ENCODE measurements at regions not wholly inside any gene's neighbourhood (a gene's known extent, or its start where the extent isn't known, plus 50 kb on each side); places are given as distances from the start of the nearest gene placed in this dataset.

- Mint-ChIP-seq H3K4me3 (no peak overlapping the region), H3K9me3 (ENCODE audit: low read depth) (peaks cover 16% of the 10 kb centered on the region), H3K4me1 (no peaks in the 10 kb centered on the region), H3K27ac (no peak overlapping the region), H3K36me3 (no peaks in the 10 kb centered on the region), H3K27me3 (no peaks in the 10 kb centered on the region)
- DNase-seq = no peak
- CTCF ChIA-PET = no interaction called here
- no peak for ATAC-seq
These were observed 1040.2 kb upstream of the SORCS1 start for GRCh38 chr10:108204528-108205305.

- DNase-seq (no peak), ATAC-seq (no peak)
- no peak overlapping the region for H3K4me3 Mint-ChIP-seq
- H3K9me3 Mint-ChIP-seq (ENCODE audit: low read depth) = peaks cover 16% of the 10 kb centered on the region
- no peaks in the 10 kb centered on the region for H3K4me1 Mint-ChIP-seq
- H3K27ac Mint-ChIP-seq = no peak overlapping the region
- no peaks in the 10 kb centered on the region for H3K27me3 Mint-ChIP-seq
- no peaks in the 10 kb centered on the region for H3K36me3 Mint-ChIP-seq
- CTCF ChIA-PET = no interaction called here
These were observed 1039.5 kb upstream of the SORCS1 start for GRCh38 chr10:108203905-108204527.

- Mint-ChIP-seq H3K4me3 (no peak overlapping the region), H3K36me3 (no peaks in the 10 kb centered on the region), H3K9me3 (ENCODE audit: low read depth) (peaks cover 22% of the 10 kb centered on the region), H3K27ac (no peak overlapping the region), H3K4me1 (no peaks in the 10 kb centered on the region), H3K27me3 (no peaks in the 10 kb centered on the region)
- ATAC-seq (no peak), DNase-seq (no peak)
- CTCF ChIA-PET = no interaction called here
These were observed 1023.0 kb upstream of the SORCS1 start for GRCh38 chr10:108187408-108188012.

GRCh38 chr10:108184114-108184513, 1019.6 kb upstream of the SORCS1 start:
- Mint-ChIP-seq H3K4me3 (no peak overlapping the region), H3K36me3 (no peaks in the 10 kb centered on the region)

GRCh38 chr10:108180878-108181277, 1016.4 kb upstream of the SORCS1 start:
- ATAC-seq (no peak), DNase-seq (no peak)
- H3K36me3 Mint-ChIP-seq = no peaks in the 10 kb centered on the region
- CTCF ChIA-PET = no interaction called here
- H3K27ac Mint-ChIP-seq = no peak overlapping the region
- H3K4me3 Mint-ChIP-seq = no peak overlapping the region
- no peaks in the 10 kb centered on the region for H3K27me3 Mint-ChIP-seq
- peaks cover 18% of the 10 kb centered on the region for H3K9me3 Mint-ChIP-seq (ENCODE audit: low read depth)
- no peaks in the 10 kb centered on the region for H3K4me1 Mint-ChIP-seq

More at GRCh38 chr10:108184114-108184513, 1019.6 kb upstream of the SORCS1 start:
- DNase-seq (no peak), ATAC-seq (no peak)
- H3K9me3 Mint-ChIP-seq (ENCODE audit: low read depth) = peaks cover 26% of the 10 kb centered on the region
- no peaks in the 10 kb centered on the region for H3K27me3 Mint-ChIP-seq
- H3K4me1 Mint-ChIP-seq = no peaks in the 10 kb centered on the region
- CTCF ChIA-PET = no interaction called here
- no peak overlapping the region for H3K27ac Mint-ChIP-seq

GRCh38 chr10:108169846-108170245, 1005.3 kb upstream of the SORCS1 start:
- H3K36me3 Mint-ChIP-seq = no peaks in the 10 kb centered on the region

GRCh38 chr10:108167766-108168165, 1003.3 kb upstream of the SORCS1 start:
- Mint-ChIP-seq H3K4me3 (no peak overlapping the region), H3K27ac (no peak overlapping the region), H3K27me3 (no peaks in the 10 kb centered on the region), H3K36me3 (no peaks in the 10 kb centered on the region), H3K4me1 (no peaks in the 10 kb centered on the region), H3K9me3 (ENCODE audit: low read depth) (peaks cover 12% of the 10 kb centered on the region)
- CTCF ChIA-PET = no interaction called here
- ATAC-seq = no peak
- no peak for DNase-seq

More at GRCh38 chr10:108169846-108170245, 1005.3 kb upstream of the SORCS1 start:
- no peaks in the 10 kb centered on the region for H3K27me3 Mint-ChIP-seq
- no peak overlapping the region for H3K4me3 Mint-ChIP-seq
- no peaks in the 10 kb centered on the region for H3K4me1 Mint-ChIP-seq
- H3K9me3 Mint-ChIP-seq (ENCODE audit: low read depth) = peaks cover 10% of the 10 kb centered on the region
- H3K27ac Mint-ChIP-seq = no peak overlapping the region
- DNase-seq (no peak), ATAC-seq (no peak)
- CTCF ChIA-PET = no interaction called here

- no peaks in the 10 kb centered on the region for H3K36me3 Mint-ChIP-seq
- CTCF ChIA-PET = no interaction called here
These were observed 1001.9 kb upstream of the SORCS1 start for GRCh38 chr10:108166401-108166800.

GRCh38 chr10:108147346-108147745, 982.8 kb upstream of the SORCS1 start:
- Mint-ChIP-seq H3K4me1 (no peaks in the 10 kb centered on the region), H3K9me3 (ENCODE audit: low read depth) (peaks cover 13% of the 10 kb centered on the region), H3K4me3 (no peak overlapping the region), H3K36me3 (no peaks in the 10 kb centered on the region), H3K27ac (no peak overlapping the region), H3K27me3 (no peaks in the 10 kb centered on the region)
- ATAC-seq = no peak
- CTCF ChIA-PET = no interaction called here
- no peak for DNase-seq

More at GRCh38 chr10:108166401-108166800, 1001.9 kb upstream of the SORCS1 start:
- Mint-ChIP-seq H3K27ac (no peak overlapping the region), H3K4me3 (no peak overlapping the region), H3K27me3 (no peaks in the 10 kb centered on the region), H3K9me3 (ENCODE audit: low read depth) (peaks cover 10% of the 10 kb centered on the region), H3K4me1 (no peaks in the 10 kb centered on the region)
- ATAC-seq (no peak), DNase-seq (no peak)

GRCh38 chr10:108141064-108141463, 976.6 kb upstream of the SORCS1 start:
- Mint-ChIP-seq H3K9me3 (ENCODE audit: low read depth) (peaks cover 14% of the 10 kb centered on the region), H3K4me3 (no peak overlapping the region)
- CTCF ChIA-PET = no interaction called here

GRCh38 chr10:108132303-108132702, 967.8 kb upstream of the SORCS1 start:
- CTCF ChIA-PET = no interaction called here
- Mint-ChIP-seq H3K36me3 (no peaks in the 10 kb centered on the region), H3K9me3 (ENCODE audit: low read depth) (peaks cover 5% of the 10 kb centered on the region), H3K27ac (no peak overlapping the region), H3K4me1 (no peaks in the 10 kb centered on the region), H3K27me3 (no peaks in the 10 kb centered on the region), H3K4me3 (no peak overlapping the region)
- ATAC-seq = no peak
- no peak for DNase-seq

More at GRCh38 chr10:108141064-108141463, 976.6 kb upstream of the SORCS1 start:
- no peak for DNase-seq
- H3K36me3 Mint-ChIP-seq = no peaks in the 10 kb centered on the region
- no peak overlapping the region for H3K27ac Mint-ChIP-seq
- no peaks in the 10 kb centered on the region for H3K27me3 Mint-ChIP-seq
- ATAC-seq = no peak
- no peaks in the 10 kb centered on the region for H3K4me1 Mint-ChIP-seq

- no peak overlapping the region for H3K27ac Mint-ChIP-seq
- CTCF ChIA-PET = no interaction called here
- H3K9me3 Mint-ChIP-seq (ENCODE audit: low read depth) = peaks cover 5% of the 10 kb centered on the region
- no peak for DNase-seq
- H3K36me3 Mint-ChIP-seq = no peaks in the 10 kb centered on the region
- H3K4me1 Mint-ChIP-seq = no peaks in the 10 kb centered on the region
- H3K4me3 Mint-ChIP-seq = no peak overlapping the region
- ATAC-seq = no peak
- H3K27me3 Mint-ChIP-seq = no peaks in the 10 kb centered on the region
These were observed 966.1 kb upstream of the SORCS1 start for GRCh38 chr10:108130575-108130974.

- Mint-ChIP-seq H3K4me3 (no peak overlapping the region), H3K27me3 (no peaks in the 10 kb centered on the region), H3K4me1 (no peaks in the 10 kb centered on the region), H3K27ac (no peak overlapping the region), H3K9me3 (ENCODE audit: low read depth) (peaks cover 7% of the 10 kb centered on the region), H3K36me3 (no peaks in the 10 kb centered on the region)
- CTCF ChIA-PET = no interaction called here
- ATAC-seq (no peak), DNase-seq (no peak)
These were observed 947.7 kb upstream of the SORCS1 start for GRCh38 chr10:108112218-108112617.

GRCh38 chr10:108104551-108105156, 940.1 kb upstream of the SORCS1 start:
- DNase-seq (no peak), ATAC-seq (no peak)
- Mint-ChIP-seq H3K36me3 (no peaks in the 10 kb centered on the region), H3K4me1 (no peaks in the 10 kb centered on the region), H3K9me3 (ENCODE audit: low read depth) (peaks cover 6% of the 10 kb centered on the region), H3K4me3 (no peak overlapping the region), H3K27me3 (no peaks in the 10 kb centered on the region), H3K27ac (no peak overlapping the region)
- CTCF ChIA-PET = no interaction called here

All from activated CD8-positive, alpha-beta memory T cell treated with anti-CD3 and anti-CD28 coated beads, Interleukin-2, amount 10 ng/mL, durations not matched to agents 7 days and 5 days (primary cell).